NCI-H2029 treated with DMSO at 0.1 percent for 48 hours (cell line): ENCODE measurements at regions not wholly inside any gene's neighbourhood (a gene's known extent, or its start where the extent isn't known, plus 50 kb on each side); places are given as distances from the start of the nearest gene placed in this dataset.
"Not testable (repeated sequence)": the region's sequence is repeated elsewhere in the genome, so short reads cannot be mapped to it uniquely, and the experiment has no call there.

Source experiments
- DNase-seq: peaks from one replicate; lab custom pipeline; 2025; lab: John Stamatoyannopoulos, UW

DNA sequence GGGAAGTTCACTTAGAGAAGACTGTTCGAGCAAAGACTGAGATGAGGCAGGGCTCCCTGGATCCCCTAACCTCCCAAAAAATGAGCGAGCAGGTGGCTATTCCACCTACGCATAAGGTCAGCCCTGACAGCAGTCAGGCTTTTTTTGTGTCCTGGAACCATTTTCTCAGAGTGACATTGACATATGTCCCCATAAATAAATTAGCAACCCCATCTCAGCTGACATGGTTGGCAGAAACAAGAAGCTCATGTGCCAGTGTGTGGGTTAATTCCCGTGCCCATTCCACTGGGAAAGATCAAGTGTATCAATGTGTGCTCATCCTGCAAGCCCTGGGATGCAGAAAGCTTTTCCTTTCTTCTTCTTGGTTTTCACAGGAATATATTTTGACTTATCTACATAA lies 740.4 kb upstream of the CELF4 start:
- no peak for DNase-seq

DNA sequence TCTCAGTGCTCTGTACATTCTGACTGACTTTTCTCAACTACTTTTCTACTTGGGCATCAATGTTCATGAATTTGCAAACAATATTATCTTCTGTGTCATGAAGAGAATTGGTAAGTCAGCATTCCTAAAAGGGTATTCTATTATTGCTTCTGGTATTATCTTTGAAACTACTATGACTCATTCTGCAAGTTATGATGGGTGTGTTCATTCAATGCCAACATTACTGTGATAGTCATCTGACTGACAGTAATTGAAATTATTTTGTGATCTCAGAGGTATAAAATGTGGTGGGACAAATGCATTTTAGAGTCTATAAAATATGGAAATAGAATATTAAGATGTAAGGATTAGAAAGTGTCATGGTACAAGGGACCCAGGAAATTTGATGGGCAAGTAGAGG lies 736.0 kb upstream of the CELF4 start:
- no peak for DNase-seq

DNA sequence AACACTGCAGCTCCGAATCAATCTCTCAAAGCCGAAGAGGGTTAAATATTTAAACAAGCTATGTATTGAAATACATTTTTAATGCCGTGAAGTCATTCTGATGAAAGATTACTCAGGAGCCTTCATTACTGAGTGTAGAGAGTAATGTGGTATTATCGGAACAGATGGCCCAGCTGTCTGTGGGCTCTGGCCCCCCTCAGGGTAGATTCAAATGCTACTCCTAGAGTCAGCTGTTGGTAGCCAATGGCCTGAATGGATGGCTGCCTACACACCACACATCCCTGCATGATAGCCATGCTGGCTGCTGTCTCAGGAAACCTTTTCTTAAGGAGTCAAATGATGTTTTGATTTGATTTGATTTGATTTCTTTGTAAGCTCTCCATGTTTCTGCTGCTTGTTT lies 732.3 kb upstream of the CELF4 start:
- no peak for DNase-seq

DNA sequence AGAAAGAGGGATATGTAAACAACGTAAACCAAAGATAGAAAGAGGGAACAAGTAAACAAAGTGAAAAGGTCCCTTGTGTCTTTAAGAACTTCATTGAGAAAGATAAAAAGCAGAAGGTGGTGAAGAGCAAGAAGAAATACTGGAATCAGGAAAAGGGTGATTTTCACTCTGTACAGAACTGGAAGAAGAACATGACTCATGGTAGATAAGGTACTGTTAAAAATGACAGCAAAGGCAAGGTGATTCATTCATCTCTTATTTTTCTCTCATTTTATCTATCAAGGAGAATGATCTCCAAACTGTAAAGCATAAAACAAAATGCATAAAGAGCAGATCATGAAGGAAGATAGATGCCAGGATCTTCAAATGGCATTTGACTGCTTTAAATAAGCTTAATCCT lies 724.6 kb upstream of the CELF4 start:
- no peak for DNase-seq

DNA sequence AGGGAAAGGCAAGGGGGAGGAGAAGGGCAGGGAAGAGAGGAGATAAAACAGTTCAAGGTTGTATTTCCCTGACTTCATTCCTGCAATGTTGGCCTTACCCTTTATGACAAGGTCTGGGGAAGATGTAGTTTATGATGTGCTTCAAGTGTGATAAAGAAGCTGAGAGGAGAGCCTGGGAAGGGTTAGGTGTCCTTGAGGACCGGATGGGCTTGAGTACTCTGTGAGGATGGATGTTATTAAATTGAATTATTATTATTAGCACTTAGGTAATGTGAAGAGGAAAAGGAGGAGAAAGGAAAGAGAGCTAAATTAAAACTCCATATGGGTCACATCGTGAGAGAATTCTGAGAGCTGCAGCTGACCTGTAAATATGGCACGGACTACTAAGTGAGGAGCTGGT lies 719.4 kb upstream of the CELF4 start:
- no peak for DNase-seq

DNA sequence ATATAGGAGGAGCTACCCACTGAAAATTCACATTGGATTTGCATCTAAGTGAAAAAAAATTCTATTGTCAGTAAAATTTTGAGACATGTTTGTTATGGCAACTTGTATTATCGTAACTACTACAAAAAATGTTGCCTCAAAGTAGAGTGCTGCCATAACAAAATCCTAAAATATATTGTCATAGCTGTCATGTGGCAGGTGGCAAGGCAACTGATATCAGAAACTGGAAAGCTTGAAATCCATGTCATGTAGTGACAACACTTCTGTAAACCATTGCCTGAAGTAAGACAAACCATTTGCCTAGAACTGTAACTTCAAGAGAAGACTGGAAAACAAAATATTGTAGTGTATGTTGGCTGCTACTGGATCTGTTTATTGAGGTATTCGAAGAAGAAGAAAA lies 697.5 kb upstream of the CELF4 start:
- DNase-seq, result no peak

DNA sequence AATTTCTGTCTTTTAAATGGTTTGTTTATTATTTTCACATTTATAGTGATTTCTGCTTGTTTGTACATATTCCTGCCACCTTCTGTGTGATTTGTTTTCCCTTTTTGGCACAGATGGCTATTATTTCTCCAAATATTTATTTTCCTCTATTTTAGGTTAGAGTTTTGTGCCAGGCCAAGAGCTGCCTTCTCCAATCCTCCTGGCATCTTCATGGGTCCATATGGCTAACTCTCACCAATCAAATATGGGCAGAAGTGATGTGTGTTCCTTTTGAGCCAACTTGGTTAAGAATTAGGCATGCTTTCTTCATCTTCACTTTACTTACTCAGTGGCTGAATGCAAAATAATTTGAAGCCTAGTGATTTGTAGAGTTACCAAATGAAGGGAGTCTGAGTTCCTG lies 697.1 kb upstream of the CELF4 start:
- DNase-seq, result no peak

DNA sequence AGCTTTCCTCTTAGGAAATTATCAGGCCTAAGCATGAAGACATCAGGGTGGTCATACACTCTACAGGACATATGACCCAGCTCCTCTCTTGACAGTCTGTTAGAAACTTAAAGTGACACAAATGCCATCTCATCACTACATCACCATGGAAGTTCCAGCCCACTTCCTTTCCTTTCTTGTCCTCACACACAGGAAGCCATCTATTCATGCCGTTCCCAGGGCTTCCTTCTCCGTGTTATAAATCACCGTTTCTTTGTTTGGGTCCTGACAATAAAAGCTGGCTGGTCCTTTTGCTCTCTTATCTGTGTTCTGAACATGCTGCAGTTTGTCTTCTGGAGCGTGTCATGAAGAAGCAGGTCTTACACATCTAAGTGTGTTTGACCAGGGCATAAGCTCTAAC lies 692.1 kb upstream of the CELF4 start:
- no peak for DNase-seq

DNA sequence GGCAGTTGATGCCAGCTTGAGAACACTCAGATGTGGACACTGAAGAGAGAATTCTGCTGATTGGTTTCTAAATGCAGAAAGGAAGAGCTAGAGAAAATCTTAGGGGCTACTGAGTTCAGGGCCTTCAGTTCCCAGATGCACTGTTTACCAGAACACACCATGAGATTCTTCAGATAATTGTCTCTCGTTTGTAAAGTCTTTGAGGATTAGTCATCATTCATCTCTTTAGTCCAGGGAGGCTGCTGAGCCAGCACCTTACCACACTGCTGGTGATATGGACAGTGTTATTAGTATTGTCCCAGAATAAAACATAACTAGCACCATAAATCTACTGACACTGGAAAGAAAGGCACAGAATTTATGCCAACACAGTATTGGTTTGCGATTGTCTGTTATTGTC lies 690.8 kb upstream of the CELF4 start:
- DNase-seq, result no peak

DNA sequence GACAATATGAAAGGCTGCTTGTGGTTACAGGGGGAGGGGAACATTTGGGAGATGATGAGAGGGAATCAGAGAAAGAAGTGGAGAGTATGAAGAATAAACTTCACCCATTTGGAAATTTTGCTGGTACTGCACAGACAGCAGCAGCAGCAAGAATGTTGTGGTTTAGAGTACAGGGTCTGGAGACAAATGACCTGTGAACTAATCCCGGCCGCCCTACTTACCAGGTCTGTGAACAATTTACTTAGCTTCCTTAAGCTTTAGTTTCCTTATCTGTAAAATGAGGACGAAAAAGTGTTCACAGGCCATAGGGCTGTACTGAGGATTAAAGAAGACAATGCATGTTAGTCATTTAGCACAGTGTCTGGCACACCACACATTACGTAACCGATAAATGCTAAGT lies 685.4 kb upstream of the CELF4 start:
- DNase-seq, result no peak

DNA sequence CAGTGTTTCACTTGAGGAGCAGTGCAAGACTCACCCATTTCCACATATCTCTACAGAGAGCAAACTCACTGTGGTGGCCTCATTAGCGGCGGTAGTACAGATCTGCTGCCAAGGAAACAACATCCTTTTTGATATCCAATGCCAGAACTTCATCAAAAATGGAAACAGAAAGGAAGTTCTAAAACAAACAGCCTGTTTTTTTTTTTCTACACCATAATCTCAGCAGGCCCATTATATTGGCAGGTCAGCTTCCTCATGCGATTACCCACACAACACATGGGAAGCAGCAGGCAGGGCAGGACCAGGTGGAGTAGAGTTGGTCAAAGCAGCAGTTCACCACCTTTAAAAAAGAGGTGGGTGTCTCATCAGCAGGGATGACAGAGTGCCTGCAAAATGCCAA lies 678.9 kb upstream of the CELF4 start:
- no peak for DNase-seq

DNA sequence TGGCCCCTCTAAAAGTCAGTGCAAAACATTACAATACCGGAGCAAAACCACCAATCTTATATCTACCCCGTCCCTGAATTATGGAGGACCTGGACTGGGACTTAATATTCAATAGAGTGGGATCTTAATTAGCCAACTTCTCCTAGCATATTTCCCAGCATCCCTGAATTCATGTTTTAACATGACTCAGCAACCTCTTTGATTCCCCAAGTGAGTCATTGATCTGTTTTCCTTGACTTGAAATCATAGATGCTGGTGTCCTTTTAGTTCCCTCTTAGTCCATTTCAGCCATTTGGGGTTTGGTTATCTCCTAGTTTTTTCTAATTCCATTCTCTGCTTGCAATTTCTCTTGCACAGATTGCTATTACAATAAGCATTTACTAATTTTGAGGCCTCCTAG lies 677.7 kb upstream of the CELF4 start:
- no peak for DNase-seq

DNA sequence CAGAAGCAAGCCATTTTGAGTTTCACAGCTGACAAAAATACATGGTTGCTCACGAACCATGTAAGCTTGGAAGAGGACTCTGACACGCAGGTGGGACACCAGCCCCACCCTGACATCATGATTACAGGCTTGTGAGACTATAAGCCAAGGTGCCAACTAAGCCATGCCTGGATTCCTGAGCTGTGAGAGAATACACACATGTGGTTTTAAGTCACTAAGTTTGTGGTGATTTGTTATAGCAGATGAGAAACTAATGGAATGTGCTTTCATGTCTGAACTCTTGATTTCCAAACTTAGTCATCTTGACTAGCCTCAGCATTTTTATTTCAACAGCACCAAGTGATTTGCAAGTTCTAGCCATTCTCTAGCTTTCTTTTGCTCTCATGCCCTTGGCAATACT lies 676.1 kb upstream of the CELF4 start:
- no peak for DNase-seq

DNA sequence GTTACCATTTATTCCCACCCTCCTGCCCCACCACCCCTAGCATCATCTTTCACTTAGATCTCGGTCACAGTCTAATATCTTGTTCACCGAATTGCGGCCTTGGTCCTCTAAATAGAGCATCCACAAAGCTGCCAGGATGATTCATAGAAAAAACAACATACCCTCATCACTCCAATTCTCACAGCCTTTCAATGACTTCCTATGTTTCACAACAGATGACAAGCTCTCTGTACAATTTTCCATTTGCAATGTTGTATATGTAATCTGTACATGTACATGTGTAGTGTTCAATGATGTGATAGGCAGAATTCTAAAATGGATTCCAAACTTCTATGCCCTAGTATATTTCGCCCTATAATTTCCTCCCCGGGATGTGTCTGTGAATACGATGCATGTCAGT lies 675.6 kb upstream of the CELF4 start:
- no peak for DNase-seq

DNA sequence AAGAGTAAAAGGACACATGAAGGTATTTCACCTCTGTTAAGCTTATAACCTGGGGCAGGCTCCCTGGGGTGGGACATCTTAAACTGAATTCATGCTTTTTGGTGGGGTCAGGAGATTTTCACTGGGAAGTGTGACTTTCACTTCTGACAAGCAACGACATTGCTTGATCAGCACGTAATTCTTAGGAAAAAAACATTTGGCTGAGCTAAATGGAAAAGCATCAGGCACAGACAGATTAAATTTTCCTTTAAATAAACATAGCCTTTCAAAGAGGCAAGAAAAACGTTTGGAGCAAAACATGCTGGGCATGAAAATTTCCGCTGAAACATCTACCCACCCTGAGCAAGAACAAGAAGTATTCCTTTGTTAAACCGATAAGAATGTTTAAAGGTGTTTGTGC lies 674.0 kb upstream of the CELF4 start:
- DNase-seq, result no peak

DNA sequence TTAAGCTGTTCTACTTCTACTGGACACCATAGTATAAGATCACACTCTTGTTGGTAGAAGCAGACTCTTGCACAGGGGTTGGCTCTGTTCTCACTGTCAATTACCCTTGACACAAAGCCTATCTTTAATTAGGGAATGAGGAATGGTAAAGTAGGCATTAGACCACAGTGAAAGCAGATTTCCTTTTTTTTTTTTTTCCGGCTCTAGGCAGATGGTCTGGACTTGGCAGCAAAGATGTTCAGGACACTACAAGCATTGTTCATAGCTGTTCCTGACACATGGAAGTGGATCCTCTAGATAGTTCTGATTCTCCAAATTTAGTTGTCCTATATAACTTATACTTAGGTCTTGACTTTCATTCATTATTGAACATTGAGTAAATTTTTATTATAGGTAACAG lies 672.2 kb upstream of the CELF4 start:
- DNase-seq, result no peak

DNA sequence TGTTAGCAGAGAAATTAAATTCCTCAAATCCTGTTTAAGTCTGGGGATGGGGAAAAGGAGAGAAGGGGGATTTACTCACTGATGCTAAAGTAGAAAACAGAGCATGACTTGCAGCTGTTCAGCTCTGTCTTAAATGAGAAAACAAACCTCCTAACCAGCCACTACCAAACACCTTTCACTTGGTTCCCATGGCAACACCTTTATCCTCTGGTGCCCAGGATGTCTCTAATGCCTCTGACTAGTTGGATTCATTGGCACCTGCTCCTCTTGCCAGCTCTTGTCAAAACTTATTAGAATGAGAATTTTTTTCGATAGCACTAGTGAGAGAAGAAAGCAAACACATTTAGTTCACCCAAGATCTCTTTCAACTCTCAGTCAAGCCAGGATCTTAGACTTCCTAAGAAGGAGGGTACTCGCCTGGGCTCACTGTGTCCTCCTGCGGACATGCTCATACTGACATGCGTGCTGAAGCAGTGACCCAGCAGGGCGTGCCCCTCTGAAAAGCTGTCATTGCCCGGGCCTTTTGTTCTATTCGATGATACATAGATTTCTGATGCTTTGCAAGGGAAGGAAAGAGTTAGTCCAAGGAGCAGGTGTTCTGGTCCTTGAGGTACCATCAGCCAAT lies 656.0 kb upstream of the CELF4 start:
- DNase-seq, result no peak

DNA sequence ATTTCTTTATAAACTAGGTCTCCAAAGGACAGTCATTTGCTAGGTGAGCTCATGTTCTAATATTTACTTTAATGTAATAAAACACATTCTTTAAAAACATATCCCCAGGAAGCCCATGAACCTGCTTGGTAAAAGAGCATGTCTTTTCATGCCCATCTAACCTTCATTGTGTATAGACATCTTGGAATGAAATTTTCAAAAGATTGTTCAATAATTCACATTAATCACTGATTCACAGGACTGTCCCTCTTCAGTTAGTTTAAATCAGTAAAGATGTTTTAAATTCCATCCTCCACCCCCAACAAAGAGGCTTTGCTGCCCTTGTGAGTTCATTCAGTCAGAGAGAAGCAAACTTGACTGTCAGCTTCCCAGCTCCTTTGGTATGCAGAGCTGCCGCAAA lies 633.4 kb upstream of the CELF4 start:
- no peak for DNase-seq

DNA sequence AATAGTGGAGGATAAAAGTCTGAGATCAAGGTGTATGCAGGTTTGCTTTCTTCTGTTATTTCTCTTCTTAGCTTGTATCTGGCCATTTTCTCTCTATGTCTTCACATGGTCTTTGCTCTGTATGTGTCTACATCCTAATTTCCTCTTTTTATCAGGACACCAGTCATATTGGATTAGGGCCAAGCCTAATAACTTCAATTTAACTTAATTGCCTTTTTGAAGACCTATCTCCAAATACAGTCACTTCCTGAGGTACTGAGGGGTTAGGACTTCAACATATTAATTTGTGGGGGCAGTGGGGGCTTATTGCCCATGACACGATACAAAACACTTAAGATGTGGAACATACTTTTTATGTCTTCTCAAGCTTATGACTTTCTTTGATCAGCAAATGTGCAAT lies 632.9 kb upstream of the CELF4 start:
- no peak for DNase-seq

DNA sequence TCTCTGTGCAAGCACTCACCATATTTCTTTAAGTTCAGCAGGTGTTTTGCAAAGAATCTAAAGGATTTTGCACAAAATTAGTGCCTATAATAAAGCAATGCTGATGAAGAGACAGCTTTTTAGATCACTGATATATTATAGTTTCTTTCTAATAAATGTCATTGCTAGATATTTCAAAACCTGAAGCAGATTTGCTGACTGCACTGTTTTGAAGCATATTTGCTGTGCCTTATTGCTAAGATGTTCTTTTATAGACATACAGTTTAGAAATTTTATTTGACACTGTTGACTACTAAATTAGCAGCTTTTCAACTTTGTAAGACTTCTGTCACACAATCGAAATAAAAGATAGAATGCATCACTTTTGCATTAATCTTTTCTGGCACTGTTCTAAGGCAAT lies 620.9 kb upstream of the CELF4 start:
- no peak for DNase-seq

DNA sequence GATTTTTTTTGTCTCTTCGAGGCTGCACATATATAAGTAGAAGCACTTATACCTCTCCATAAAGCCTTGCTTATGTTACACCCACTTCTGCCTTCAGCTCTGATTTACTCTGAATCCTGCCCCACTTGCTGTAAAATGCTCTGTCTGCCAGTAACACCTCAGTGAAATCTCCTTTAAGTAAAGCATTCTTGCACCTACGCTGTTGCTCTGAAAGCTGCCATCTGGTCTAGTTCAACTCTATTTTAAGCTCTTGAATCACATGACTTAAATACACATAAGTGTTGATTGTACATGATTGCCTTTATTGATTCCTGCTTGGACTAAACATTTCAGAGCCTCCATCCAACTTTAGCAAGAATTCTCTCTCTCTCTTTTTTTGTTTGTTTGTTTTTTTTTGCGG lies 609.0 kb upstream of the CELF4 start:
- no peak for DNase-seq

DNA sequence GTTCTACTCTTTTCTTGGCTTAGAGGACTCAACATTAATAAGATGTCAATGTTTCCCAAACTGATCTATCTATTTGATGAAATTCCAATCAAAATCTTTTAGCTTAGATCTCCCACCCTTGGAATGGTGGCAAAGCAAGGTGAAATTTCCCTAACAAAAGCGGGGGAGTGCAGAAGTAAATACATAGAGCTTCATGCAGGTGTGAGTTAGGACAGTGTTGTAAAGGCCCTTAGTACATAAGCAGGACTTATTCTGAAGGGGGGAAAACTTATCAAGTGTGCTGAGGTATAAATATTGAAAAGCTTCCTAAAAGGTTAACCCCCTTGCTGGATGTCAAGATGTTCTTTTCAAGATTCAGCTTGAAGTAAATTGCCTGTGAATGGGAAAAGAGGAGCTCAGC lies 608.6 kb upstream of the CELF4 start:
- DNase-seq, result no peak

DNA sequence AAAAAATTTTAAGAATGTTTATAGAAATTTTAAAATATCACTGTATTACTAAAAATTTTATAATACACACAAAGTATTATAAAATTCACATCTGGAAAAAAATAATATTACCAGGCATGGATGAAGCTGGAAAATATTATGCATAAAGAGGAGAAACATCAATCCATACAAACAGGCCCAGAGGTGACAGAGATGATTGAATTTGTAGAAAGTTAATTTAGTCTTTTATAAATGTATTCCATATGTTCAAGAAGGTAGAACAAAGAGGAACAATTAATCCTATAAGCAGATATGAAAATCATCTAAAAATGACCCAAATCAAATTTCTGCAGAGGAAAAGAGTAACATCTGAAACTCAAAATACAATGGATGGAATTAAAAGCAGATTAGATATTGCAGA lies 605.2 kb upstream of the CELF4 start:
- DNase-seq, result no peak

DNA sequence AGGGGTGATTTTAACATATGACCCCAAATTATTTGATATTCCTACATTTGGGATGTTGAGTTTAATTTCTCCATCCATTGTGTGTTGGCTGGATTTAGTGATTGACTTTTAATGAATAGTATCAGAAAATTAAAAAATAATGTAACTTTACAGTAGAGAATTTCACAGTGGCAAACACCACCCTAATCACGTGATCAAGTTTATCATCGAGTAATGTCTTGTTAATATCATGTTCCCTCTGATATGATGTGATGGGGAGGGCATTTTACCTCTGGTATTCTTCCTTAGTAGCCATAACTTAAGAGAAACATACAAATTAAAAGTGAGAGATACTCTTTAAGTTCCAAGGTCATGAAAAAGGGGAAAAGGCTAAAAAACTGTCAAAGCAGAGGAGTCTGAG lies 602.0 kb upstream of the CELF4 start:
- DNase-seq, result no peak

DNA sequence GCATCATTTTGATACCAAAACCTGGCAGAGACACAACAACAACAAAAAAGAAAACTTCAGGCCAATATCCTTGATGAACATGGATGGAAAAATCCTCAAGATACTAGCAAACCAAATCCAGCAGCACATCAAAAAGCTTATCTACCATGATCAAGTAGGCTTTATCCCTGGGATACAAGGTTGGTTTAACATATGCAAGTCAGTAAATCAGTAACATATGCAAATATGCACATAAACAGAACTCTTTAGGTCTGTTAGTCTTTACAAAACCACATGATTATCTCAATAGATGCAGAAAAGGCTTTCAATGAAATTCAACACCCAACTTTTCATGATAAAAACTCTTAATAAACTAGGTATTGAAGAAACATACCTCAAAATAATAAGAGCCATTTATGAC lies 587.5 kb upstream of the CELF4 start:
- DNase-seq, result not testable (repeated sequence)
